WTC11 (cell line): ENCODE measurements at regions not wholly inside any gene's neighbourhood (a gene's known extent, or its start where the extent isn't known, plus 50 kb on each side); places are given as distances from the start of the nearest gene placed in this dataset.

Experiments used
- ATAC-seq: fragments of 200-7000 bp; cut with Tn5 transposase; 2 replicates; pipeline ENCODE4 v1.10.0; 2021; ENCODE audit warnings: mild to moderate bottlenecking, moderate library complexity
- CTCF ChIA-PET: fragments of 300-600 bp; sonication (Branson Sonifier 250); formaldehyde crosslinking; loops from one replicate; lab custom pipeline; 2021; ENCODE audit warnings: antibody characterized with exemption; lab: Charles Lee
- POLR2A ChIA-PET: fragments of 350-600 bp; sonication (Branson Sonifier 250); formaldehyde crosslinking; loops from one replicate; lab custom pipeline; 2021; ENCODE audit warnings: antibody characterized with exemption; lab: Charles Lee
- DNase-seq: peaks from one replicate; pipeline ENCODE4 v3.0.0; 2021; ENCODE audit warnings: low spot score
- H3K27ac Mint-ChIP-seq: 2 replicates; pipeline ENCODE4 v1.8.0; 2021; ENCODE audit warnings: mixed read lengths
- H3K27me3 Mint-ChIP-seq: 2 replicates; pipeline ENCODE4 v1.8.0; 2021; ENCODE audit warnings: low read depth, mild to moderate bottlenecking, moderate library complexity, mixed read lengths
- H3K36me3 Mint-ChIP-seq: 2 replicates; pipeline ENCODE4 v1.8.0; 2021; ENCODE audit warnings: mixed read lengths
- H3K4me1 Mint-ChIP-seq: 2 replicates; pipeline ENCODE4 v1.8.0; 2022; ENCODE audit warnings: mixed read lengths
- H3K4me3 Mint-ChIP-seq: 2 replicates; pipeline ENCODE4 v1.8.0; 2021; ENCODE audit warnings: mild to moderate bottlenecking, moderate library complexity, mixed read lengths
- H3K9me3 Mint-ChIP-seq: 2 replicates; pipeline ENCODE4 v1.8.0; 2021; ENCODE audit warnings: mixed read lengths
- ARID4B ChIP-seq: sonication (generic); formaldehyde crosslinking; IDR thresholded peaks from 2 replicates; pipeline ENCODE4 v1.8.0; 2023; ENCODE audit warnings: missing genetic modification reagents, mild to moderate bottlenecking, borderline replicate concordance
- ATF3 ChIP-seq: sonication (generic); formaldehyde crosslinking; conservative IDR thresholded peaks from 2 replicates; pipeline ENCODE4 v1.8.1; 2022; ENCODE audit warnings: mild to moderate bottlenecking, missing genetic modification reagents
- CREM ChIP-seq: sonication (generic); formaldehyde crosslinking; IDR thresholded peaks from 2 replicates; pipeline ENCODE4 v1.8.1; 2022; ENCODE audit warnings: mild to moderate bottlenecking, missing genetic modification reagents, moderate library complexity
- E2F5 ChIP-seq: sonication (generic); formaldehyde crosslinking; IDR thresholded peaks from 2 replicates; pipeline ENCODE4 v1.8.1; 2022; ENCODE audit warnings: mild to moderate bottlenecking, moderate library complexity, missing genetic modification reagents
- ELF4 ChIP-seq: sonication (generic); formaldehyde crosslinking; IDR thresholded peaks from 2 replicates; pipeline ENCODE4 v1.8.1; 2022; ENCODE audit warnings: low read depth, mild to moderate bottlenecking, moderate library complexity, missing genetic modification reagents
- ESRRA ChIP-seq: sonication (generic); formaldehyde crosslinking; IDR thresholded peaks from 2 replicates; pipeline ENCODE4 v1.8.1; 2022; ENCODE audit warnings: mild to moderate bottlenecking, missing genetic modification reagents, borderline replicate concordance
- GRHL2 ChIP-seq: fragments of 250-450 bp; sonication (Bioruptor Pico); IDR thresholded peaks from 2 replicates; pipeline ENCODE4 v1.8.0; 2022; ENCODE audit warnings: mild to moderate bottlenecking, moderate library complexity; ENCODE audit not compliant: insufficient replicate concordance, severe bottlenecking
- IRF2 ChIP-seq: sonication (generic); formaldehyde crosslinking; IDR thresholded peaks from 2 replicates; pipeline ENCODE4 v1.8.0; 2022; ENCODE audit warnings: low read depth, missing genetic modification reagents, borderline replicate concordance
- MAX ChIP-seq: sonication (generic); formaldehyde crosslinking; IDR thresholded peaks from 2 replicates; pipeline ENCODE4 v1.8.0; 2022; ENCODE audit warnings: mild to moderate bottlenecking, missing genetic modification reagents
- PREB ChIP-seq: sonication (generic); formaldehyde crosslinking; IDR thresholded peaks from 2 replicates; pipeline ENCODE4 v1.8.1; 2022; ENCODE audit warnings: mild to moderate bottlenecking, missing genetic modification reagents, moderate library complexity, borderline replicate concordance
- RELA ChIP-seq: sonication (generic); formaldehyde crosslinking; IDR thresholded peaks from 2 replicates; pipeline ENCODE4 v1.8.1; 2022; ENCODE audit warnings: missing genetic modification reagents, mild to moderate bottlenecking, borderline replicate concordance
- SMAD4 ChIP-seq: sonication (generic); formaldehyde crosslinking; IDR thresholded peaks from 2 replicates; pipeline ENCODE4 v1.8.0; 2022; ENCODE audit warnings: mild to moderate bottlenecking, missing genetic modification reagents
- TEAD4 ChIP-seq: sonication (generic); formaldehyde crosslinking; IDR thresholded peaks from 2 replicates; pipeline ENCODE4 v1.8.0; 2022; ENCODE audit warnings: mild to moderate bottlenecking, missing genetic modification reagents
- ZBTB21 ChIP-seq: sonication (generic); formaldehyde crosslinking; IDR thresholded peaks from 2 replicates; pipeline ENCODE4 v1.8.1; 2023; ENCODE audit warnings: mild to moderate bottlenecking, missing genetic modification reagents, borderline replicate concordance
- ZBTB43 ChIP-seq: sonication (generic); formaldehyde crosslinking; IDR thresholded peaks from 2 replicates; pipeline ENCODE4 v1.8.1; 2023; ENCODE audit warnings: mild to moderate bottlenecking, missing genetic modification reagents
- ZMAT4 ChIP-seq: fragments of 250-450 bp; sonication (Bioruptor Pico); IDR thresholded peaks from 2 replicates; pipeline ENCODE4 v1.9.0; 2021; ENCODE audit warnings: mild to moderate bottlenecking
- ZNF219 ChIP-seq: sonication (generic); formaldehyde crosslinking; IDR thresholded peaks from 2 replicates; pipeline ENCODE4 v1.8.0; 2023; ENCODE audit warnings: missing genetic modification reagents, mild to moderate bottlenecking, borderline replicate concordance
- ZNF263 ChIP-seq: sonication (generic); formaldehyde crosslinking; IDR thresholded peaks from 2 replicates; pipeline ENCODE4 v1.8.1; 2022; ENCODE audit warnings: low read depth, mild to moderate bottlenecking, moderate library complexity, missing genetic modification reagents
- ZNF317 ChIP-seq: sonication (generic); formaldehyde crosslinking; IDR thresholded peaks from 2 replicates; pipeline ENCODE4 v1.8.1; 2023; ENCODE audit warnings: low read depth, mild to moderate bottlenecking, moderate library complexity, missing genetic modification reagents, borderline replicate concordance
- ZNF396 ChIP-seq: fragments of 250-450 bp; sonication (Bioruptor Pico); IDR thresholded peaks from 2 replicates; pipeline ENCODE4 v1.8.0; 2021; ENCODE audit warnings: mild to moderate bottlenecking, moderate library complexity, borderline replicate concordance

GRCh38 chr9:90137801-90138200 is 504.8 kb downstream of the DIRAS2 start:
- no peaks in the 10 kb centered on the region for H3K9me3 Mint-ChIP-seq
- POLR2A ChIA-PET: no interaction called here
- H3K36me3 Mint-ChIP-seq: no peaks in the 10 kb centered on the region
- ATAC-seq (no peak), DNase-seq (no peak)
- peaks cover 19% of the 10 kb centered on the region for H3K4me1 Mint-ChIP-seq
- H3K27ac Mint-ChIP-seq: no peak overlapping the region
- no peaks in the 10 kb centered on the region for H3K27me3 Mint-ChIP-seq
- H3K4me3 Mint-ChIP-seq: no peak overlapping the region
- TF ChIP-seq IRF2 (CRISPR knock-in tag) (no peak), ZNF396 (no peak), ZNF317 (CRISPR knock-in tag) (no peak), RELA (no peak), ARID4B (no peak), ZNF219 (CRISPR knock-in tag) (no peak), ZMAT4 (no peak), CREM (CRISPR knock-in tag) (no peak), SMAD4 (no peak), PREB (no peak), ATF3 (CRISPR knock-in tag) (no peak), GRHL2 (no peak), ESRRA (no peak), ZBTB21 (no peak), E2F5 (CRISPR knock-in tag) (no peak), ZBTB43 (CRISPR knock-in tag) (no peak), MAX (no peak), ELF4 (CRISPR knock-in tag) (no peak), TEAD4 (CRISPR knock-in tag) (no peak), ZNF263 (no peak)
- CTCF ChIA-PET: no interaction called here
